ENCODE measurements at regions not wholly inside any gene's neighbourhood (a gene's known extent, or its start where the extent isn't known, plus 50 kb on each side); places are given as distances from the start of the nearest gene placed in this dataset.

DNA sequence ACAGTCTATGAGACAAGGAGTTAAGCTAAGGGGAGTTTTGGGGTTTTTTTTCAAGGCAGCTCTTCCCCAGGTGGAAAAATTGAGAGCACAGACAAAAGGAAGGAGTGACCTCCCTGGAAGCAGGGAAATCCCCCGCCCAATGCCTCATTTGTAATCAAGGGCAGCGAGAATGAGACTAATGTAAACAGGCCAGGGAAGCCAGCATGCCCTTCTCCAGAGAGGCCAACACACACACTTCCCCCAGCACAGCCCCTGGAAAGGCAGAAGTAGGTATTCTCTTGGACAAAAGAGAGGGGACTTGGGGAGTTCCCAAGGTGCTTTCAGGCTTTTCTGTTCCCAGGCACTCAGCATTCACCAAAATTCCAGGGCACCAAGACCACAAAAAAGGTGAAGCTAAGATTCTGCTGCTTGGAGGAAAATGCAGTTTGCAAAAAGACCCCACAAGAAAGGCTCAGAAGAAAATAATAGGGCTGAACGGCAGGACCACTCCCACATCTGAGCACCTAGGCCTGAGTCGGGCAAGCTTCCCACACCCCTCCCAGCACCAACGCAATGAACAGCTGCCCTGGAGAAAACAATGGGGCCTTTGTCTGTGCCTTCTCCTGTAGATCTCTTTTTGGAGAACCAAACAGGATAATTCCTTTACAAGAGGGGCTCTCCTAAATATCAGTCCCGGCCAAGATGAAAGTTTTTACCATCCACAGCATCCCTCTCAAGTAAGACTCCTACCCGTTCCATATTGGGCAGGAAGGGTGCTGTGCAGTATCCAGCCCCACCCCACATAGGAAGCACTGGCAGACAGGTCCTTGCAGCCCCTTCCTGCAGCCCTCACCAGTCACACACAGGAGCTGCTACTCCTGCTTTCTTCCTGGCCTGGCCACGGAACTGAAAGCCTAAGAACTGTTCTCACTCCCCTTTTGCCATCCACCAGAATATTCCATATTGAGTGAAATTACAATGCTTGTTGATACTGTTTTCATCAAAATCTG lies 70.7 kb upstream of the AKIP1 start:
- peak overlapping the region; percentile 26 to 51 for H3K27ac ChIP-seq (ENCODE audit: low read depth in 2 of 2, low read length in 2 of 2)
- H3K9me3 ChIP-seq (ENCODE audit: control insufficient read depth in 2 of 2, low read length in 2 of 2): no peaks in the 10 kb centered on the region
- H3K36me3 ChIP-seq (ENCODE audit: control insufficient read depth in 2 of 2, insufficient read depth in 2 of 2, low read length in 2 of 2): no peaks in the 10 kb centered on the region
- no peak overlapping the region for H3K4me3 ChIP-seq (ENCODE audit: low read length in 2 of 2)
- no peaks in the 10 kb centered on the region for H3K27me3 ChIP-seq (ENCODE audit: control insufficient read depth in 2 of 2, insufficient read depth in 2 of 2, low read length in 2 of 2)
- H3K4me1 ChIP-seq (ENCODE audit: control insufficient read depth in 2 of 2, insufficient read depth in 2 of 2, low read length in 2 of 2): peaks cover 13 to 21% of the 10 kb centered on the region in 2 donors
- H3K9ac ChIP-seq (ENCODE audit: low read depth in 1 of 2, low read length in 2 of 2): peak overlapping the region in 1 of 2 donors; percentile 9

GRCh38 chr11:8841899-8842298 lies 69.1 kb upstream of the AKIP1 start:
- H3K4me1 ChIP-seq (ENCODE audit: control insufficient read depth in 2 of 2, insufficient read depth in 2 of 2, low read length in 2 of 2): peaks cover 13 to 21% of the 10 kb centered on the region in 2 donors
- H3K9ac ChIP-seq (ENCODE audit: low read depth in 1 of 2, low read length in 2 of 2): no peak overlapping the region

GRCh38 chr11:8858808-8859207 lies 52.2 kb upstream of the AKIP1 start:
- no peaks in the 10 kb centered on the region for H3K27me3 ChIP-seq (ENCODE audit: control insufficient read depth in 2 of 2, insufficient read depth in 2 of 2, low read length in 2 of 2)
- H3K36me3 ChIP-seq (ENCODE audit: control insufficient read depth in 2 of 2, insufficient read depth in 2 of 2, low read length in 2 of 2): no peaks in the 10 kb centered on the region
- H3K9me3 ChIP-seq (ENCODE audit: control insufficient read depth in 2 of 2, low read length in 2 of 2): no peaks in the 10 kb centered on the region
- no peak overlapping the region for H3K4me3 ChIP-seq (ENCODE audit: low read length in 2 of 2)
- no peak overlapping the region for H3K9ac ChIP-seq (ENCODE audit: low read depth in 1 of 2, low read length in 2 of 2)
- no peak overlapping the region for H3K27ac ChIP-seq (ENCODE audit: low read depth in 2 of 2, low read length in 2 of 2)
- no peaks in the 10 kb centered on the region for H3K4me1 ChIP-seq (ENCODE audit: control insufficient read depth in 2 of 2, insufficient read depth in 2 of 2, low read length in 2 of 2)

More at GRCh38 chr11:8841899-8842298, 69.1 kb upstream of the AKIP1 start:
- H3K36me3 ChIP-seq (ENCODE audit: control insufficient read depth in 2 of 2, insufficient read depth in 2 of 2, low read length in 2 of 2): no peaks in the 10 kb centered on the region
- no peak overlapping the region for H3K27ac ChIP-seq (ENCODE audit: low read depth in 2 of 2, low read length in 2 of 2)
- no peaks in the 10 kb centered on the region for H3K27me3 ChIP-seq (ENCODE audit: control insufficient read depth in 2 of 2, insufficient read depth in 2 of 2, low read length in 2 of 2)
- H3K4me3 ChIP-seq (ENCODE audit: low read length in 2 of 2): no peak overlapping the region
- H3K9me3 ChIP-seq (ENCODE audit: control insufficient read depth in 2 of 2, low read length in 2 of 2): no peaks in the 10 kb centered on the region
